ENCODE measurements at regions not wholly inside any gene's neighbourhood (a gene's known extent, or its start where the extent isn't known, plus 50 kb on each side); places are given as distances from the start of the nearest gene placed in this dataset.

- TF ChIP-seq TAF7 (optimal IDR thresholded peaks at IDR 0.05; ENCODE audit: borderline replicate concordance, low read depth, low read length) (no peak), MAFK (IDR thresholded peaks at IDR 0.05; ENCODE audit: low read depth, low read length) (no peak)
- TF ChIP-seq, protein P1, sequence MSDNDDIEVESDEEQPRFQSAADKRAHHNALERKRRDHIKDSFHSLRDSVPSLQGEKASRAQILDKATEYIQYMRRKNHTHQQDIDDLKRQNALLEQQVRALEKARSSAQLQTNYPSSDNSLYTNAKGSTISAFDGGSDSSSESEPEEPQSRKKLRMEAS (IDR thresholded peaks at IDR 0.05) = no peak
These were observed 56.6 kb upstream of the SMOC2 start (continued) for GRCh38 chr6:168384045-168385036.
